SK-N-SH treated with all-trans-retinoic acid at 6 μM for 48 hours (cell line): ENCODE measurements at regions not wholly inside any gene's neighbourhood (a gene's known extent, or its start where the extent isn't known, plus 50 kb on each side); places are given as distances from the start of the nearest gene placed in this dataset.

Experiments used
- ATAC-seq: fragments of 200-7000 bp; cut with Tn5 transposase; 3 replicates; pipeline ENCODE4 v1.9.1; 2020; ENCODE audit warnings: mild to moderate bottlenecking, moderate library complexity
- ARNTL ChIP-seq: fragments of 450-650 bp; formaldehyde crosslinking; IDR thresholded peaks from 2 replicates; pipeline ENCODE4 v1.5.0; 2020; ENCODE audit warnings: low read depth, mild to moderate bottlenecking, moderate library complexity, borderline replicate concordance
- BACH2 ChIP-seq: fragments of 250-450 bp; sonication (Bioruptor Pico); IDR thresholded peaks from 2 replicates; pipeline ENCODE4 v1.9.0; 2021; ENCODE audit warnings: mild to moderate bottlenecking, borderline replicate concordance
- CREB5 ChIP-seq: fragments of 250-450 bp; sonication (Bioruptor Pico); IDR thresholded peaks from 2 replicates; pipeline ENCODE4 v1.5.1; 2020; ENCODE audit warnings: low read depth, mild to moderate bottlenecking, moderate library complexity
- CSDC2 ChIP-seq: fragments of 250-450 bp; sonication (Bioruptor Pico); IDR thresholded peaks from 2 replicates; pipeline ENCODE4 v1.5.0; 2020; ENCODE audit warnings: mild to moderate bottlenecking, moderate library complexity
- CSRNP3 ChIP-seq: fragments of 250-450 bp; sonication (Bioruptor Pico); IDR thresholded peaks from 2 replicates; pipeline ENCODE4 v1.5.1; 2021; ENCODE audit warnings: mild to moderate bottlenecking, moderate library complexity
- ESRRG ChIP-seq: fragments of 250-450 bp; sonication (Bioruptor Pico); IDR thresholded peaks from 2 replicates; pipeline ENCODE4 v1.6.1; 2021; ENCODE audit warnings: mild to moderate bottlenecking
- GLIS3 ChIP-seq: fragments of 250-450 bp; sonication (Bioruptor Pico); IDR thresholded peaks from 2 replicates; pipeline ENCODE4 v1.5.0; 2020; ENCODE audit warnings: mild to moderate bottlenecking, moderate library complexity
- ISL1 ChIP-seq: fragments of 250-450 bp; sonication (Bioruptor Pico); IDR thresholded peaks from 2 replicates; pipeline ENCODE4 v2.1.2; 2022; ENCODE audit warnings: mild to moderate bottlenecking, moderate library complexity
- OSR1 ChIP-seq: fragments of 250-450 bp; sonication (Bioruptor Pico); IDR thresholded peaks from 2 replicates; pipeline ENCODE4 v1.8.0; 2022; ENCODE audit warnings: moderate library complexity, mild to moderate bottlenecking, inconsistent platforms
- PATZ1 ChIP-seq: fragments of 250-450 bp; sonication (Bioruptor Pico); IDR thresholded peaks from 2 replicates; pipeline ENCODE4 v1.8.0; 2020; ENCODE audit warnings: mild to moderate bottlenecking, moderate library complexity, borderline replicate concordance
- PPARA ChIP-seq: fragments of 250-450 bp; sonication (Bioruptor Pico); IDR thresholded peaks from 2 replicates; pipeline ENCODE4 v1.5.0; 2020; ENCODE audit warnings: mild to moderate bottlenecking, borderline replicate concordance
- RARB ChIP-seq: fragments of 250-450 bp; sonication (Bioruptor Pico); IDR thresholded peaks from 2 replicates; pipeline ENCODE4 v1.8.0; 2021; ENCODE audit warnings: mild to moderate bottlenecking, moderate library complexity
- SNAI2 ChIP-seq: fragments of 250-450 bp; sonication (Bioruptor Pico); IDR thresholded peaks from 2 replicates; pipeline ENCODE4 v1.5.0; 2020; ENCODE audit warnings: mild to moderate bottlenecking, moderate library complexity
- TCF4 ChIP-seq: fragments of 250-450 bp; sonication (Bioruptor Pico); IDR thresholded peaks from 2 replicates; pipeline ENCODE4 v1.8.0; 2021; ENCODE audit warnings: mild to moderate bottlenecking, moderate library complexity, borderline replicate concordance
- TOX ChIP-seq: fragments of 250-450 bp; sonication (Bioruptor Pico); IDR thresholded peaks from 2 replicates; pipeline ENCODE4 v1.8.0; 2021; ENCODE audit warnings: mild to moderate bottlenecking, moderate library complexity, borderline replicate concordance
- ZC3H10 ChIP-seq: fragments of 250-450 bp; sonication (Bioruptor Pico); IDR thresholded peaks from 2 replicates; pipeline ENCODE4 v1.5.1; 2021; ENCODE audit warnings: mild to moderate bottlenecking, moderate library complexity
- ZFP3 ChIP-seq: fragments of 250-450 bp; sonication (Bioruptor Pico); IDR thresholded peaks from 2 replicates; pipeline ENCODE4 v1.5.0; 2020; ENCODE audit warnings: mild to moderate bottlenecking, moderate library complexity
- ZFP30 ChIP-seq: fragments of 450-650 bp; formaldehyde crosslinking; IDR thresholded peaks from 2 replicates; pipeline ENCODE4 v1.5.0; 2022; ENCODE audit warnings: mild to moderate bottlenecking, moderate library complexity
- ZNF565 ChIP-seq: fragments of 450-650 bp; formaldehyde crosslinking; conservative IDR thresholded peaks from 2 replicates; pipeline ENCODE4 v1.5.0; 2020; ENCODE audit warnings: low read depth, mild to moderate bottlenecking, moderate library complexity
- ZNF70 ChIP-seq: fragments of 450-650 bp; formaldehyde crosslinking; IDR thresholded peaks from 2 replicates; pipeline ENCODE4 v1.5.0; 2020; ENCODE audit warnings: mild to moderate bottlenecking, moderate library complexity
- TF ChIP-seq, protein P1 (sequence below): fragments of 250-450 bp; sonication (Bioruptor Pico); IDR thresholded peaks from 2 replicates; pipeline ENCODE4 v1.5.0; 2020; ENCODE audit warnings: mild to moderate bottlenecking, moderate library complexity
- TF ChIP-seq, protein P2 (sequence below): fragments of 250-450 bp; sonication (Bioruptor Pico); IDR thresholded peaks from 2 replicates; pipeline ENCODE4 v1.8.0; 2021; ENCODE audit warnings: low read depth, mild to moderate bottlenecking, moderate library complexity, borderline replicate concordance

- TF ChIP-seq TCF4 (CRISPR knock-in tag) = no peak
- TF ChIP-seq OSR1 (CRISPR knock-in tag) = no peak
These were observed 93.2 kb downstream of the LITAF start (continued) for GRCh38 chr16:11493531-11493929.

- no peak for TF ChIP-seq TCF4 (CRISPR knock-in tag)
- no peak for TF ChIP-seq ISL1
- no peak for TF ChIP-seq CSRNP3 (CRISPR knock-in tag)
- no peak for TF ChIP-seq ZFP3 (CRISPR knock-in tag)
- no peak for TF ChIP-seq ZFP30 (CRISPR knock-in tag)
- TF ChIP-seq CSDC2 (CRISPR knock-in tag) = no peak
- no peak for TF ChIP-seq BACH2 (CRISPR knock-in tag)
- no peak for TF ChIP-seq GLIS3 (CRISPR knock-in tag)
- TF ChIP-seq TOX (CRISPR knock-in tag) = no peak
- TF ChIP-seq PATZ1 (CRISPR knock-in tag) = no peak
- TF ChIP-seq, protein P1, sequence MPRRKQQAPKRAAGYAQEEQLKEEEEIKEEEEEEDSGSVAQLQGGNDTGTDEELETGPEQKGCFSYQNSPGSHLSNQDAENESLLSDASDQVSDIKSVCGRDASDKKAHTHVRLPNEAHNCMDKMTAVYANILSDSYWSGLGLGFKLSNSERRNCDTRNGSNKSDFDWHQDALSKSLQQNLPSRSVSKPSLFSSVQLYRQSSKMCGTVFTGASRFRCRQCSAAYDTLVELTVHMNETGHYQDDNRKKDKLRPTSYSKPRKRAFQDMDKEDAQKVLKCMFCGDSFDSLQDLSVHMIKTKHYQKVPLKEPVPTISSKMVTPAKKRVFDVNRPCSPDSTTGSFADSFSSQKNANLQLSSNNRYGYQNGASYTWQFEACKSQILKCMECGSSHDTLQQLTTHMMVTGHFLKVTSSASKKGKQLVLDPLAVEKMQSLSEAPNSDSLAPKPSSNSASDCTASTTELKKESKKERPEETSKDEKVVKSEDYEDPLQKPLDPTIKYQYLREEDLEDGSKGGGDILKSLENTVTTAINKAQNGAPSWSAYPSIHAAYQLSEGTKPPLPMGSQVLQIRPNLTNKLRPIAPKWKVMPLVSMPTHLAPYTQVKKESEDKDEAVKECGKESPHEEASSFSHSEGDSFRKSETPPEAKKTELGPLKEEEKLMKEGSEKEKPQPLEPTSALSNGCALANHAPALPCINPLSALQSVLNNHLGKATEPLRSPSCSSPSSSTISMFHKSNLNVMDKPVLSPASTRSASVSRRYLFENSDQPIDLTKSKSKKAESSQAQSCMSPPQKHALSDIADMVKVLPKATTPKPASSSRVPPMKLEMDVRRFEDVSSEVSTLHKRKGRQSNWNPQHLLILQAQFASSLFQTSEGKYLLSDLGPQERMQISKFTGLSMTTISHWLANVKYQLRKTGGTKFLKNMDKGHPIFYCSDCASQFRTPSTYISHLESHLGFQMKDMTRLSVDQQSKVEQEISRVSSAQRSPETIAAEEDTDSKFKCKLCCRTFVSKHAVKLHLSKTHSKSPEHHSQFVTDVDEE = no peak
- TF ChIP-seq RARB (CRISPR knock-in tag) = no peak
- no peak for TF ChIP-seq PPARA (CRISPR knock-in tag)
- no peak for TF ChIP-seq ZNF565 (CRISPR knock-in tag)
- TF ChIP-seq OSR1 (CRISPR knock-in tag) = no peak
- no peak for TF ChIP-seq ESRRG (CRISPR knock-in tag)
- TF ChIP-seq, all 23 proteins: peak for 0
- ATAC-seq = no peak
These were observed 92.7 kb downstream of the LITAF start for GRCh38 chr16:11494029-11494428.

- no peak for ATAC-seq
- TF ChIP-seq PATZ1 (CRISPR knock-in tag) = no peak
- TF ChIP-seq ARNTL (CRISPR knock-in tag) = no peak
- no peak for TF ChIP-seq BACH2 (CRISPR knock-in tag)
- no peak for TF ChIP-seq CREB5 (CRISPR knock-in tag)
- no peak for TF ChIP-seq CSDC2 (CRISPR knock-in tag)
- TF ChIP-seq OSR1 (CRISPR knock-in tag) = no peak
- TF ChIP-seq ESRRG (CRISPR knock-in tag) = no peak
- TF ChIP-seq, protein P2, sequence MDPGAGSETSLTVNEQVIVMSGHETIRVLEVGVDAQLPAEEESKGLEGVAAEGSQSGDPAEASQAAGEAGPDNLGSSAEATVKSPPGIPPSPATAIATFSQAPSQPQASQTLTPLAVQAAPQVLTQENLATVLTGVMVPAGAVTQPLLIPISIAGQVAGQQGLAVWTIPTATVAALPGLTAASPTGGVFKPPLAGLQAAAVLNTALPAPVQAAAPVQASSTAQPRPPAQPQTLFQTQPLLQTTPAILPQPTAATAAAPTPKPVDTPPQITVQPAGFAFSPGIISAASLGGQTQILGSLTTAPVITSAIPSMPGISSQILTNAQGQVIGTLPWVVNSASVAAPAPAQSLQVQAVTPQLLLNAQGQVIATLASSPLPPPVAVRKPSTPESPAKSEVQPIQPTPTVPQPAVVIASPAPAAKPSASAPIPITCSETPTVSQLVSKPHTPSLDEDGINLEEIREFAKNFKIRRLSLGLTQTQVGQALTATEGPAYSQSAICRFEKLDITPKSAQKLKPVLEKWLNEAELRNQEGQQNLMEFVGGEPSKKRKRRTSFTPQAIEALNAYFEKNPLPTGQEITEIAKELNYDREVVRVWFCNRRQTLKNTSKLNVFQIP (CRISPR knock-in tag) = no peak
- TF ChIP-seq ZC3H10 = no peak
- TF ChIP-seq GLIS3 (CRISPR knock-in tag) = no peak
- no peak for TF ChIP-seq ZFP30 (CRISPR knock-in tag)
- no peak for TF ChIP-seq TOX (CRISPR knock-in tag)
- TF ChIP-seq ISL1 = no peak
- TF ChIP-seq ZFP3 (CRISPR knock-in tag) = no peak
- TF ChIP-seq ZNF70 (CRISPR knock-in tag) = no peak
- TF ChIP-seq PPARA (CRISPR knock-in tag) = no peak
- TF ChIP-seq TCF4 (CRISPR knock-in tag) = no peak
- no peak for TF ChIP-seq RARB (CRISPR knock-in tag)
- no peak for TF ChIP-seq SNAI2
These were observed 92.3 kb downstream of the LITAF start for GRCh38 chr16:11494433-11494832.
